Duodenal mucosa (tissue), 2 donors: ENCODE measurements at regions not wholly inside any gene's neighbourhood (a gene's known extent, or its start where the extent isn't known, plus 50 kb on each side); places are given as distances from the start of the nearest gene placed in this dataset.

ENCODE experiments used
- H3K27ac ChIP-seq: one replicate; pipeline ENCODE4 v1.7.0; 2013; ENCODE audit warnings: low read depth, low read length
- H3K27me3 ChIP-seq, 2 donors: one replicate each; pipeline ENCODE4 v1.7.0; 2013; ENCODE audit warnings: low read length in 2 of 2, control low read depth in 1 of 2; ENCODE audit not compliant: insufficient read depth in 2 of 2, control insufficient read depth in 1 of 2
- H3K36me3 ChIP-seq, 2 donors: one replicate each; pipeline ENCODE4 v1.7.0; 2013; ENCODE audit warnings: low read length in 2 of 2, control low read depth in 1 of 2; ENCODE audit not compliant: insufficient read depth in 2 of 2, control insufficient read depth in 1 of 2
- H3K4me1 ChIP-seq, 2 donors: one replicate each; pipeline ENCODE4 v1.7.0; 2013; ENCODE audit warnings: low read length in 2 of 2, control low read depth in 1 of 2; ENCODE audit not compliant: insufficient read depth in 2 of 2, control insufficient read depth in 1 of 2
- H3K4me3 ChIP-seq, 2 donors: one replicate each; pipeline ENCODE4 v1.7.0; 2013; ENCODE audit warnings: low read length in 2 of 2, low read depth in 1 of 2
- H3K9ac ChIP-seq, 2 donors: one replicate each; pipeline ENCODE4 v1.7.0; 2013; ENCODE audit warnings: low read length in 2 of 2, low read depth in 1 of 2
- H3K9me3 ChIP-seq, 2 donors: one replicate each; pipeline ENCODE4 v1.7.0; 2013; ENCODE audit warnings: low read length in 2 of 2, control low read depth in 1 of 2; ENCODE audit not compliant: control insufficient read depth in 1 of 2

GRCh38 chr6:21451546-21452013 is 142.0 kb upstream of the SOX4 start:
- Histone ChIP-seq H3K27me3 (no peaks in the 10 kb centered on the region), H3K9me3 (no peaks in the 10 kb centered on the region), H3K4me1 (no peaks in the 10 kb centered on the region), H3K36me3 (no peaks in the 10 kb centered on the region), H3K9ac (no peak overlapping the region), H3K4me3 (no peak overlapping the region), H3K27ac (no peak overlapping the region)

GRCh38 chr6:21454262-21454661 is 139.3 kb upstream of the SOX4 start:
- Histone ChIP-seq H3K9ac (no peak overlapping the region), H3K4me3 (no peak overlapping the region)

GRCh38 chr6:21455071-21455470 is 138.5 kb upstream of the SOX4 start:
- H3K9me3 ChIP-seq: no peaks in the 10 kb centered on the region
- no peaks in the 10 kb centered on the region for H3K36me3 ChIP-seq

More at GRCh38 chr6:21454262-21454661, 139.3 kb upstream of the SOX4 start:
- Histone ChIP-seq H3K4me1 (no peaks in the 10 kb centered on the region), H3K27me3 (no peaks in the 10 kb centered on the region), H3K36me3 (no peaks in the 10 kb centered on the region), H3K27ac (no peak overlapping the region), H3K9me3 (no peaks in the 10 kb centered on the region)

GRCh38 chr6:21457647-21458046 is 135.9 kb upstream of the SOX4 start:
- Histone ChIP-seq H3K36me3 (no peaks in the 10 kb centered on the region), H3K4me1 (no peaks in the 10 kb centered on the region), H3K27me3 (no peaks in the 10 kb centered on the region), H3K4me3 (no peak overlapping the region), H3K9me3 (no peaks in the 10 kb centered on the region), H3K9ac (no peak overlapping the region), H3K27ac (no peak overlapping the region)

More at GRCh38 chr6:21455071-21455470, 138.5 kb upstream of the SOX4 start:
- Histone ChIP-seq H3K4me1 (no peaks in the 10 kb centered on the region), H3K27me3 (no peaks in the 10 kb centered on the region), H3K27ac (no peak overlapping the region), H3K9ac (no peak overlapping the region), H3K4me3 (no peak overlapping the region)

GRCh38 chr6:21459641-21460040 is 133.9 kb upstream of the SOX4 start:
- no peaks in the 10 kb centered on the region for H3K9me3 ChIP-seq
- H3K27me3 ChIP-seq: no peaks in the 10 kb centered on the region
- no peak overlapping the region for H3K27ac ChIP-seq
- no peaks in the 10 kb centered on the region for H3K36me3 ChIP-seq
- no peak overlapping the region for H3K4me3 ChIP-seq
- no peaks in the 10 kb centered on the region for H3K4me1 ChIP-seq
- no peak overlapping the region for H3K9ac ChIP-seq

- Histone ChIP-seq H3K4me3 (no peak overlapping the region), H3K9me3 (no peaks in the 10 kb centered on the region), H3K36me3 (no peaks in the 10 kb centered on the region), H3K4me1 (no peaks in the 10 kb centered on the region), H3K9ac (no peak overlapping the region), H3K27me3 (no peaks in the 10 kb centered on the region), H3K27ac (no peak overlapping the region)
These were observed 131.6 kb upstream of the SOX4 start for GRCh38 chr6:21461844-21462518.

- Histone ChIP-seq H3K9me3 (no peaks in the 10 kb centered on the region), H3K4me3 (no peak overlapping the region), H3K36me3 (no peaks in the 10 kb centered on the region), H3K9ac (no peak overlapping the region), H3K27ac (no peak overlapping the region), H3K4me1 (no peaks in the 10 kb centered on the region), H3K27me3 (no peaks in the 10 kb centered on the region)
These were observed 131.1 kb upstream of the SOX4 start for GRCh38 chr6:21462519-21462852.

- Histone ChIP-seq H3K9ac (no peak overlapping the region), H3K36me3 (no peaks in the 10 kb centered on the region), H3K27ac (no peak overlapping the region), H3K9me3 (no peaks in the 10 kb centered on the region), H3K4me1 (peaks cover 0 to 6% of the 10 kb centered on the region in 2 donors), H3K4me3 (no peak overlapping the region), H3K27me3 (no peaks in the 10 kb centered on the region)
These were observed 126.5 kb upstream of the SOX4 start for GRCh38 chr6:21467091-21467490.

GRCh38 chr6:21468461-21468860 is 125.1 kb upstream of the SOX4 start:
- H3K9ac ChIP-seq: no peak overlapping the region
- no peak overlapping the region for H3K4me3 ChIP-seq
- no peaks in the 10 kb centered on the region for H3K36me3 ChIP-seq
- no peaks in the 10 kb centered on the region for H3K9me3 ChIP-seq
- no peak overlapping the region for H3K27ac ChIP-seq
- H3K27me3 ChIP-seq: no peaks in the 10 kb centered on the region
- peaks cover 0 to 6% of the 10 kb centered on the region in 2 donors for H3K4me1 ChIP-seq

- no peak overlapping the region for H3K9ac ChIP-seq
- no peaks in the 10 kb centered on the region for H3K27me3 ChIP-seq
- peaks cover 0 to 6% of the 10 kb centered on the region in 2 donors for H3K4me1 ChIP-seq
- no peak overlapping the region for H3K27ac ChIP-seq
- no peaks in the 10 kb centered on the region for H3K36me3 ChIP-seq
- no peaks in the 10 kb centered on the region for H3K9me3 ChIP-seq
- H3K4me3 ChIP-seq: no peak overlapping the region
These were observed 124.3 kb upstream of the SOX4 start for GRCh38 chr6:21469213-21469612.
